K562 (cell line): ENCODE measurements at regions not wholly inside any gene's neighbourhood (a gene's known extent, or its start where the extent isn't known, plus 50 kb on each side); places are given as distances from the start of the nearest gene placed in this dataset.

Experiments used
- ATAC-seq: fragments of 200-7000 bp; cut with Tn5 transposase; 3 replicates; pipeline ENCODE4 v1.9.1; 2020; ENCODE audit warnings: moderate library complexity
- BruUV-seq: library from RNA; stranded (reverse); fragments of 400-500 nt; replicated peaks from 2 replicates; lab custom pipeline; 2021; lab: Mats Ljungman, UMichigan
- CTCF ChIA-PET: fragments of 300-600 bp; formaldehyde crosslinking; extraction: SDS; loops from one replicate; lab custom pipeline; 2021; ENCODE audit warnings: low intra/inter-chr PET ratio; lab: Yijun Ruan, JAX
- POLR2A ChIA-PET: fragments of 300-600, 350-650 bp; sonication (Branson Sonifier 250); formaldehyde crosslinking; extraction: SDS; loops from one replicate; lab custom pipeline; 2021; ENCODE audit warnings: antibody characterized with exemption, inconsistent platforms; lab: Yijun Ruan, JAX
- DNase-seq, 4 experiments: peaks; one replicate each; pipeline versions ENCODE4 v3.0.0 to v3.0.0-alpha.2; 2011 to 2018; ENCODE audit warnings: low spot score in 3 of 4, mixed read lengths in 3 of 4; ENCODE audit errors: extremely low read depth in 1 of 4
- FAIRE-seq: peaks from 2 replicates; lab custom pipeline; 2011; peaks lifted over from hg19 to GRCh38; lab: Jason Lieb, UNC
- H2AFZ ChIP-seq: 2 replicates; pipeline ENCODE4 v1.6.0; 2011; ENCODE audit warnings: low read depth, low read length, control low read depth, inconsistent platforms
- H3K27ac ChIP-seq: fragments of 200-600 bp; 3 replicates; pipeline ENCODE4 v1.8.0; 2011; ENCODE audit warnings: low read depth, mild to moderate bottlenecking, control low read depth, inconsistent platforms, low read length, moderate library complexity, mixed read lengths; ENCODE audit errors: extremely low read depth
- H3K27me3 ChIP-seq, 2 experiments: fragments of 300-600 bp in 1 of 2; 2 replicates in 1 of 2; 3 replicates in 1 of 2; pipeline versions ENCODE4 v1.6.0 to v1.8.0; 2011; ENCODE audit warnings: inconsistent platforms in 2 of 2, low read length in 2 of 2, mild to moderate bottlenecking in 1 of 2, mixed read lengths in 1 of 2, moderate library complexity in 1 of 2; ENCODE audit not compliant: control insufficient read depth in 2 of 2, insufficient read depth in 2 of 2
- H3K36me3 ChIP-seq: fragments of 300-600 bp; 3 replicates; pipeline ENCODE4 v1.8.0; 2011; ENCODE audit warnings: mild to moderate bottlenecking, low read length, inconsistent platforms; ENCODE audit not compliant: control insufficient read depth, insufficient read depth
- H3K4me1 ChIP-seq, 2 experiments: fragments of 200-600 bp in 1 of 2; replicated peaks in 1 of 2; 2 replicates in 1 of 2; 3 replicates in 1 of 2; pipeline versions ENCODE4 v1.5.1 to v1.8.0; 2011; ENCODE audit warnings: inconsistent platforms in 2 of 2, low read length in 2 of 2, mild to moderate bottlenecking in 1 of 2, mixed read lengths in 1 of 2, moderate library complexity in 1 of 2; ENCODE audit not compliant: control insufficient read depth in 2 of 2, insufficient read depth in 2 of 2
- H3K4me2 ChIP-seq: 2 replicates; pipeline ENCODE4 v1.6.1; 2011; ENCODE audit warnings: low read length, control low read depth, inconsistent platforms, mixed read lengths; ENCODE audit not compliant: insufficient read depth
- H3K4me3 ChIP-seq: fragments of 200-600 bp; sonication (generic), shearing (Covaris generic); 2 replicates; pipeline ENCODE4 v1.5.1; 2016; ENCODE audit warnings: control low read depth, inconsistent platforms
- H3K79me2 ChIP-seq: fragments of 200-600 bp; 3 replicates; pipeline ENCODE4 v1.8.0; 2011; ENCODE audit warnings: low read length, inconsistent platforms; ENCODE audit not compliant: control insufficient read depth, insufficient read depth
- H3K9ac ChIP-seq, 2 experiments: 2 replicates each; pipeline versions ENCODE4 v1.6.0 to v1.6.1; 2011; ENCODE audit warnings: low read depth in 2 of 2, low read length in 2 of 2, control low read depth in 1 of 2, inconsistent platforms in 1 of 2, mild to moderate bottlenecking in 1 of 2, mixed read lengths in 1 of 2; ENCODE audit not compliant: insufficient read depth in 1 of 2
- H3K9me1 ChIP-seq: one replicate; pipeline ENCODE4 v1.6.0; 2011; ENCODE audit warnings: inconsistent platforms, mild to moderate bottlenecking, low read length, moderate library complexity; ENCODE audit not compliant: control insufficient read depth, insufficient read depth
- H3K9me3 ChIP-seq: replicated peaks from 2 replicates; pipeline ENCODE4 v1.5.1; 2011; ENCODE audit warnings: low read depth, low read length, inconsistent platforms; ENCODE audit not compliant: control insufficient read depth, insufficient read depth
- H4K20me1 ChIP-seq: replicated peaks from 2 replicates; pipeline ENCODE4 v1.6.1; 2011; ENCODE audit warnings: low read length, inconsistent platforms, mixed read lengths; ENCODE audit not compliant: control insufficient read depth, insufficient read depth
- BCL6 ChIP-seq: fragments of 250-450 bp; sonication (Bioruptor Pico); IDR thresholded peaks from 2 replicates; pipeline ENCODE4 v1.4.0; 2020
- ESRRB ChIP-seq: fragments of 250-450 bp; sonication (Bioruptor Pico); IDR thresholded peaks from 2 replicates; pipeline ENCODE4 v1.5.0; 2020; ENCODE audit warnings: mild to moderate bottlenecking, moderate library complexity, borderline replicate concordance
- LCOR ChIP-seq: sonication (generic); formaldehyde crosslinking; IDR thresholded peaks from 2 replicates; pipeline ENCODE4 v1.8.0; 2022; ENCODE audit warnings: mild to moderate bottlenecking, missing genetic modification reagents
- MIER1 ChIP-seq: fragments of 450-650 bp; IDR thresholded peaks from 2 replicates; pipeline ENCODE4 v1.6.1; 2016; ENCODE audit warnings: antibody characterized with exemption, mild to moderate bottlenecking, low read depth
- MYC ChIP-seq, 2 experiments: fragments of 250-450 bp in 1 of 2; sonication (Bioruptor Pico) in 1 of 2; IDR thresholded peaks; 2 replicates each; pipeline versions ENCODE4 v1.5.1 to v1.6.1; 2012 to 2021; ENCODE audit warnings: low read depth in 2 of 2, borderline replicate concordance in 1 of 2, improper control_type of control experiment in 1 of 2, low read length in 1 of 2, mild to moderate bottlenecking in 1 of 2, moderate library complexity in 1 of 2
- PCBP1 ChIP-seq: fragments of 200-400 bp; formaldehyde crosslinking; IDR thresholded peaks from 2 replicates; pipeline ENCODE4 v1.6.1; 2018; ENCODE audit warnings: mild to moderate bottlenecking, low read depth, low read length; ENCODE audit not compliant: poor library complexity, severe bottlenecking
- PTBP1 ChIP-seq: fragments of 200-400 bp; formaldehyde crosslinking; IDR thresholded peaks from 2 replicates; pipeline ENCODE4 v1.6.1; 2017; ENCODE audit warnings: low read depth, low read length
- PYGO2 ChIP-seq: fragments of 450-650 bp; IDR thresholded peaks from 2 replicates; pipeline ENCODE4 v1.6.1; 2016; ENCODE audit warnings: mild to moderate bottlenecking, missing genetic modification characterization, moderate library complexity, missing compliant biosample characterization
- RB1 ChIP-seq: fragments of 450-650 bp; IDR thresholded peaks from 2 replicates; pipeline ENCODE4 v1.6.1; 2017; ENCODE audit warnings: low read depth, mild to moderate bottlenecking
- SMAD3 ChIP-seq: fragments of 450-650 bp; formaldehyde crosslinking; conservative IDR thresholded peaks from 2 replicates; pipeline ENCODE4 v1.4.0; 2020; ENCODE audit warnings: mild to moderate bottlenecking
- STAG1 ChIP-seq: sonication (generic); formaldehyde crosslinking; IDR thresholded peaks from 2 replicates; pipeline ENCODE4 v1.5.0; 2020; ENCODE audit warnings: missing genetic modification reagents, borderline replicate concordance
- TRIM24 ChIP-seq, 2 experiments: fragments of 450-650 bp; IDR thresholded peaks; 2 replicates each; pipeline ENCODE4 v1.6.1; 2016
- ZFP36 ChIP-seq: fragments of 150-350 bp; IDR thresholded peaks from 2 replicates; pipeline ENCODE4 v1.6.1; 2018; ENCODE audit warnings: low read length, low read depth; ENCODE audit not compliant: partially characterized antibody
- ZNF124 ChIP-seq: sonication (generic); formaldehyde crosslinking; IDR thresholded peaks from 2 replicates; pipeline ENCODE4 v1.8.1; 2022; ENCODE audit warnings: missing genetic modification reagents
- ZNF644 ChIP-seq: fragments of 200-800 bp; sonication (Bioruptor generic); IDR thresholded peaks from 2 replicates; pipeline ENCODE4 v1.6.1; 2016; ENCODE audit warnings: low read depth, missing genetic modification characterization, missing compliant biosample characterization
- WGBS: fragments of 100-300 bp; shearing (Covaris generic); methylation state at CpG from one replicate; pipeline ENCODE4 v1.1.6; 2016; ENCODE audit warnings: low coverage, mixed read lengths; ENCODE audit not compliant: insufficient coverage; ENCODE audit errors: missing lambda C conversion rate; 5-methylcytosine and 5-hydroxymethylcytosine counted together
- in situ Hi-C: fragments of 300-500 bp; cut with MboI; formaldehyde crosslinking; loops from 4 replicates; pipeline ENCODE4 v1.15.0; 2018; ENCODE audit warnings: inconsistent platforms, mixed read lengths
- intact Hi-C: fragments of 100-400 bp; cut with micrococcal nuclease; formaldehyde crosslinking; loops from 2 replicates; pipeline ENCODE4 v1.14.2; 2022
- TF ChIP-seq, protein P1 (sequence below): sonication (generic); formaldehyde crosslinking; IDR thresholded peaks from 2 replicates; pipeline ENCODE4 v1.8.1; 2022; ENCODE audit warnings: missing genetic modification reagents

DNA sequence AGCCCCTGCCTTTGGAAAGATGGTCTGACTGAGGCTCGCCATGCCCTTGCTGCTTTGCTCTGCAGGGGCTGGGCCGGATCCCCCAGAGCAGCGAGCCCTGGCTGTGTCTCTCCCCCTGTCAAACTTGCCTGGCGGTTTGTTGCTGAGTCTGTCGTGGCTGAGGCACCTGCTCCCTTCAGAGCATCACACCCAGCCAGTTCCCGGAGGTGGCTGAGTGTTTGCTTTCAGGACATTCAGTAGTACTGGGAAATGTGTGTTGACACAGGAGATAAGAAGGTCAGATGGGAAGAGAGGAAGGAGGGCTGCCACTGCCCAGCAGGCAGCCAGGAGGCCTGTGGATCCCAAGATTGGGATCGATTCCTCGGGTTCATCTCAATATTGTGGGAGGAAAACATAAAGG lies 62.9 kb downstream of the GADD45G start:
- Histone ChIP-seq H3K27ac (no peak overlapping the region), H3K4me3 (no peak overlapping the region), H3K9ac (no peak overlapping the region), H2AFZ (no peak overlapping the region), H3K79me2 (no peaks in the 10 kb centered on the region), H3K36me3 (no peaks in the 10 kb centered on the region), H3K27me3 (no peaks in the 10 kb centered on the region; a peak in 1 of 5 replicates), H3K4me1 (no peaks in the 10 kb centered on the region), H3K4me2 (no peak overlapping the region), H4K20me1 (no peaks in the 10 kb centered on the region), H3K9me1 (peaks cover 2% of the 10 kb centered on the region), H3K9me3 (no peaks in the 10 kb centered on the region; the same call in 1 of the 2 replicates)
- no TSS peak for BruUV-seq
- POLR2A ChIA-PET, result no interaction called here
- FAIRE-seq (no peak), ATAC-seq (no peak), DNase-seq (no peak)
- TF ChIP-seq RB1, result no peak
- 0% methylated on average over 5 of the region's 8 CpGs for WGBS
- intact Hi-C loops (loop anchor here (10.0 kb wide), 1 partner anchor 63 kb away; the partner anchor contains the start of gene GADD45G), in situ Hi-C loops (no loop called here)
- CTCF ChIA-PET, result no interaction called here

DNA sequence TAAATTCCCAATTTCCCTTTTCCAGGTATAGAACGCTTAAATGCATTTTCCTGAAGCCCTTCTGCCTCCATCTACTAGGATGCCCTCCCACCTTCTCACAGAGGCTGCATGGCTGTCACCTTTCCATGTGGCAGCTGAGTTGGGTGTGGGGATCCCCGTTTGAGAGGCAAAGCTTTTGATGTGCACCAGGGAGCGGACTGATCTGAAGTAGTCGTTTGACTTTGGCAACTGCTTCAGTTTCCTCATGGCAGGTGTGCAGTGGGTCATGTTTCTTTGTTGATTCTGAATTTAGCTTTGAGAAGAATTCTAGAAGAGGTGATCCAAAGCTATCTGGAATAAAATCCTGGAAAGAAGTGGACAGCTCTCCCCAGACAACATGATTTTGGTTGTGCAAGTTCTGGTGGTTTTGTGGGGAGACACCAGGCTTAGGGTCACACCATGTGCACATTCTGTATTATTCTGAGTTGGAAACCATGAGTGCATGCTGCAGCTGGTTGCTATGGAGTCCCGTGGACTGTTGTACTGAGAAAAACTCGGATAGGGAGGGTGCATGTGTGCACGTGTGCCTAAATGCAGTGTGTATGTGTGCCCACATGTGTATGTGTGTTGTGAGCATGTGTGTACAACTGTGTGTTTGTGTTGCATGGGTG lies 63.5 kb downstream of the GADD45G start:
- 0% methylated on average over 7 of the region's 7 CpGs for WGBS

More for the DNA sequence above, 63.5 kb downstream of the GADD45G start:
- Histone ChIP-seq H3K4me1 (no peaks in the 10 kb centered on the region), H3K27ac (no peak overlapping the region), H3K36me3 (no peaks in the 10 kb centered on the region), H3K4me2 (no peak overlapping the region), H3K9me1 (no peaks in the 10 kb centered on the region), H2AFZ (no peak overlapping the region), H3K9me3 (no peaks in the 10 kb centered on the region; the same call in 1 of the 2 replicates), H3K9ac (no peak overlapping the region), H3K4me3 (no peak overlapping the region), H3K27me3 (no peaks in the 10 kb centered on the region; a peak in 1 of 5 replicates), H4K20me1 (no peaks in the 10 kb centered on the region), H3K79me2 (no peaks in the 10 kb centered on the region)
- TF ChIP-seq, protein P1, sequence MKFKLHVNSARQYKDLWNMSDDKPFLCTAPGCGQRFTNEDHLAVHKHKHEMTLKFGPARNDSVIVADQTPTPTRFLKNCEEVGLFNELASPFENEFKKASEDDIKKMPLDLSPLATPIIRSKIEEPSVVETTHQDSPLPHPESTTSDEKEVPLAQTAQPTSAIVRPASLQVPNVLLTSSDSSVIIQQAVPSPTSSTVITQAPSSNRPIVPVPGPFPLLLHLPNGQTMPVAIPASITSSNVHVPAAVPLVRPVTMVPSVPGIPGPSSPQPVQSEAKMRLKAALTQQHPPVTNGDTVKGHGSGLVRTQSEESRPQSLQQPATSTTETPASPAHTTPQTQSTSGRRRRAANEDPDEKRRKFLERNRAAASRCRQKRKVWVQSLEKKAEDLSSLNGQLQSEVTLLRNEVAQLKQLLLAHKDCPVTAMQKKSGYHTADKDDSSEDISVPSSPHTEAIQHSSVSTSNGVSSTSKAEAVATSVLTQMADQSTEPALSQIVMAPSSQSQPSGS, result no peak
- TF ChIP-seq ZNF124 (no peak), PCBP1 (no peak), BCL6 (CRISPR knock-in tag) (no peak), MYC (IDR thresholded peaks at IDR 0.05; ENCODE audit: low read depth, low read length) (no peak), MYC (CRISPR knock-in tag; IDR thresholded peaks at IDR 0.05; ENCODE audit: borderline replicate concordance, low read depth) (no peak), ZFP36 (no peak), STAG1 (CRISPR knock-in tag) (no peak), ESRRB (CRISPR knock-in tag) (no peak), MIER1 (no peak), ZNF644 (tag) (no peak), TRIM24 (IDR thresholded peaks at IDR 0.05) (no peak), PYGO2 (tag) (no peak), PTBP1 (no peak), SMAD3 (CRISPR knock-in tag) (no peak), LCOR (CRISPR knock-in tag) (no peak)
- CTCF ChIA-PET, result no interaction called here
- no TSS peak for BruUV-seq
- in situ Hi-C loops (no loop called here), intact Hi-C loops (loop anchor here (10.0 kb wide), 1 partner anchor 64 kb away; the partner anchor contains the start of gene GADD45G)
- POLR2A ChIA-PET, result no interaction called here
- DNase-seq (no peak), FAIRE-seq (no peak), ATAC-seq (no peak)
